Fibroblast of pulmonary artery (primary cell): ENCODE measurements at regions not wholly inside any gene's neighbourhood (a gene's known extent, or its start where the extent isn't known, plus 50 kb on each side); places are given as distances from the start of the nearest gene placed in this dataset.

ENCODE experiments used
- DNase-seq: peaks from one replicate; pipeline ENCODE4 v3.0.0-alpha.2; 2010; ENCODE audit warnings: low read depth
- H3K4me3 ChIP-seq: replicated peaks from 2 replicates; pipeline ENCODE4 v1.5.1; 2011; ENCODE audit warnings: low read depth, mild to moderate bottlenecking, control low read depth, low read length, moderate library complexity
- TF ChIP-seq, protein P1 (sequence below): IDR thresholded peaks from 2 replicates; pipeline ENCODE4 v1.5.1; 2011; ENCODE audit warnings: mild to moderate bottlenecking, control low read depth, low read length, inconsistent platforms; ENCODE audit errors: missing control alignments

- DNase-seq: no peak
- TF ChIP-seq, protein P1, sequence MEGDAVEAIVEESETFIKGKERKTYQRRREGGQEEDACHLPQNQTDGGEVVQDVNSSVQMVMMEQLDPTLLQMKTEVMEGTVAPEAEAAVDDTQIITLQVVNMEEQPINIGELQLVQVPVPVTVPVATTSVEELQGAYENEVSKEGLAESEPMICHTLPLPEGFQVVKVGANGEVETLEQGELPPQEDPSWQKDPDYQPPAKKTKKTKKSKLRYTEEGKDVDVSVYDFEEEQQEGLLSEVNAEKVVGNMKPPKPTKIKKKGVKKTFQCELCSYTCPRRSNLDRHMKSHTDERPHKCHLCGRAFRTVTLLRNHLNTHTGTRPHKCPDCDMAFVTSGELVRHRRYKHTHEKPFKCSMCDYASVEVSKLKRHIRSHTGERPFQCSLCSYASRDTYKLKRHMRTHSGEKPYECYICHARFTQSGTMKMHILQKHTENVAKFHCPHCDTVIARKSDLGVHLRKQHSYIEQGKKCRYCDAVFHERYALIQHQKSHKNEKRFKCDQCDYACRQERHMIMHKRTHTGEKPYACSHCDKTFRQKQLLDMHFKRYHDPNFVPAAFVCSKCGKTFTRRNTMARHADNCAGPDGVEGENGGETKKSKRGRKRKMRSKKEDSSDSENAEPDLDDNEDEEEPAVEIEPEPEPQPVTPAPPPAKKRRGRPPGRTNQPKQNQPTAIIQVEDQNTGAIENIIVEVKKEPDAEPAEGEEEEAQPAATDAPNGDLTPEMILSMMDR: no peak
- H3K4me3 ChIP-seq: no peak overlapping the region
Observed at GRCh38 chr2:194363878-194364277, 1293.1 kb upstream of the SLC39A10 start.

GRCh38 chr2:194363295-194363694, 1293.7 kb upstream of the SLC39A10 start:
- H3K4me3 ChIP-seq: no peak overlapping the region
- DNase-seq: no peak
- TF ChIP-seq, protein P1: no peak

DNA sequence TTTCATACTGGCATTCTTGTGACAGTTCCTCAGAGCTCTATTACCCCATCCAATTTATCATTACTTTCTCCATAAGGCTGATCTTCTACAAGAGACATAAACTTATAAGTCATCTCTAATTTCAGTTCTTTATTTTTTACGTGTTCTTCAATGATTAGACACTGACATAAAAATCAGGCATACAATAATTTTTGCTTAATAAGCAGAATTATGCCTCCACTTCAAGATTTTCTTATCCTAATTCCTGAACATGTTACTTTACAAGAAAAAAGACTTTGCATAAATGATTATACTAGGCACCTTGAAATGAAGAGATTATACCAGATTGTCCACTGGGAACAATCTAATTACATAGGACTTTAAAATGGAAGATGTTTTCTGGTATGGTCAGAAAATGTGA, 1304.5 kb upstream of the SLC39A10 start:
- H3K4me3 ChIP-seq: no peak overlapping the region
- TF ChIP-seq, protein P1: no peak
- DNase-seq: no peak

- TF ChIP-seq, protein P1: no peak
- DNase-seq: no peak
- no peak overlapping the region for H3K4me3 ChIP-seq
Observed at GRCh38 chr2:194346193-194346592, 1310.8 kb upstream of the SLC39A10 start.

DNA sequence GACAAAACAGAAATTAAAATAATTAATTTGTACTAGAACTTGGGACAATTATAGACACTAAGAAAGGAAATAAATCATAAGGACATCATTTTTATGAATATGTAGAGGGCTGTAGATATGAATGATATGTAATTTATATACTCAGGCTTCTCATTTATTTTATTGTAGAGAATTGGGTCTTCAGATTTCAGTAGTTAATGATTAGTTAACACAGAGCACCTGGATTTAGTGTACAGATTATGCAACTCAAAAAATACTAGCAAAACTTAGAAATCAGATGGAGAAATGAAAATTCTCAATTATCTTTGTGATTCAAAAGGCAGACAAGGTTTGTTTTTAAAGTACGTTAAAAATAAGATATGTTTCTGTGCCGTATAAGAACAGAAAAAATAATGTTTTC, 1311.7 kb upstream of the SLC39A10 start:
- no peak overlapping the region for H3K4me3 ChIP-seq
- TF ChIP-seq, protein P1: no peak
- DNase-seq: no peak

DNA sequence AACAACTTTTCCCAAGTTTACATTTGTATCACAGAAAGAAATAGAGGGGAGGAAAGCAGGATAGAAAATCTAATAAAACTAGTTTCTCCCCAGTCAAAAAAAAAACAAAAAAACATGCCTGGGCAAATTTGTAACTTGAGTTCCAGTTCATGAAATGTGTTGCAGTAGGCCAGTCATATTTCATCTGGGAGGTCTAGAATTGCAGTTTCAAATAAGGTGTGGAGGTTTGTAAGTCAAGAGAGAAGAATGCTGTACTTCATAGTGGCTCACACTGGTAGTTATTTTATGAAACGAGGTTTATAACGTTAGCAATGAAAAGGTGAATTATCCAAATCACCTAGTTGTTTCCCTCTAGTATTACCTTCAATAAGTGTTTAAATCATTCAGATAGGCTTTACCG, 1313.9 kb upstream of the SLC39A10 start:
- TF ChIP-seq, protein P1: no peak
- DNase-seq: no peak
- H3K4me3 ChIP-seq: no peak overlapping the region

- no peak overlapping the region for H3K4me3 ChIP-seq
- TF ChIP-seq, protein P1: no peak
- DNase-seq: no peak
Observed at GRCh38 chr2:194332799-194333490, 1324.1 kb upstream of the SLC39A10 start.
